ENCODE measurements at regions not wholly inside any gene's neighbourhood (a gene's known extent, or its start where the extent isn't known, plus 50 kb on each side); places are given as distances from the start of the nearest gene placed in this dataset.

DNA sequence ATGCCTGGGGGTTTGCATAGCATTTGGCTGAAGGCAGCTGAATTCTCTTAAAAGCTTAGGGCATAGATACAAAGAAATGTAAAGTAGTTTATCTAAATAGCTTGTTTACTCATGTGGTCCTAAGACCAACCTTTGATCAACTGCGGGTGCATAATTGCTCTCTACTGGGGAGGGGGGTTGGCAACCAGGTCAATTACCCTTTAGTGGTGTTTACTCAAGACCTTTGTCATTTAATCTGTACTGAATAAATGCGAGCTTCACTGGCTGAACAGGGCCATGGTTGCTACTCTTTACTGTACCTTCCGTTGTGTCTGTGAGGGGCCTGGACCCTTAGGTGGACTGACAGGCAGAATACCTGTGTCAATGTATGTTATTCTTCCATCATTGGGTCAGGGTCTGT, 102.7 kb upstream of the FAM9C start:
- DNase-seq: no peak

DNA sequence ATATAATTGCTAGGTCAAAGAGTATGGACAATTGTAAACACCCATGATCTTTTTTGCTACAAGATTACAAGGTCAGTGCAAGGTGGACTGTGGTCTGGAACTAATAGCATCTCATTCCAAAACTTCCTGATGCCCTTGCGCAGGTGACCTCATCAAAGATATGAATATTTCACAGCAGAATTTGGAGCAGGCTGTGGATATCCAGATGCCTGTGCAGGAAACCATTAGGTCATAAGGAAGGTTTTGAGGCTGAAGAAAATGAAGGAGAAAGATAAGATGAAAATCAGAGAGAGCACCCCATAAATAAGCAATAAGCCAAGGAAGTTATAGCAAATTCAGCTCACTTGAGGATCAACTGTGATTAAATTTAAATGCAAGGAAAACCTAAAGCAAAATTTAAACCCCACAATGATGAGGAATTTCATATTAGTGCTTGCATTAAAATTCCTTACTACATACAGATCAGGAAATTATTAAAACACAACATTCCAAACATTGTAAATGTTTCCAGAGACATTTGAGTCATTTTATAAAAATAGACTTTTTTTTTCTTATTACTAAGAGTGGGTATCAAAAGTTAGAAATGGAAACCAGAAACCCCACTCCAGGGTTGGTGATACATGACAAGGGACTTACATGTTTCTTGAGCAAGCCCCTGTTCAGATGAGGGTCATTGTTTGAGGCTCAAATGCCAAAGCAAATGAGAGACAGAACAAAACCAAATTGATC, 100.7 kb upstream of the FAM9C start:
- no peak for DNase-seq

DNA sequence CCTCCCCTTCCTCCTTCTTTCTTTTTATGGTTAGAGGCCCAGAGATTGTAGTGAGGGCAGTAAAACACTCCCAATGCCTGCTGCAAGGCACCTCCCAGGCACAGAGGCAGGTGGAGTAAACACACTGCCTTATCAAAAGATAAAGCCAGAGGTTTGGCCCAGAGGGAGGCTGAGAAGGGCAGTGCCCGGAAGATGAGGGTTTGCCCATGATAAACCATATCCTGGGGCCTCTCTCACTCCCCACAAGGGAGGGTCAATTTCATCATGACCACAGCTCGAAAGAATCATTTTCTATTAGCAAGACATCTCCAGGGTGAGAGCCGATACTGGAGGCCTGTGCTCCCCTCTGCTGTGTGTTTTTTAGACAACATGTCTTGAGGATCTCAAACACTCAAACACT, 98.5 kb upstream of the FAM9C start:
- no peak for DNase-seq

DNA sequence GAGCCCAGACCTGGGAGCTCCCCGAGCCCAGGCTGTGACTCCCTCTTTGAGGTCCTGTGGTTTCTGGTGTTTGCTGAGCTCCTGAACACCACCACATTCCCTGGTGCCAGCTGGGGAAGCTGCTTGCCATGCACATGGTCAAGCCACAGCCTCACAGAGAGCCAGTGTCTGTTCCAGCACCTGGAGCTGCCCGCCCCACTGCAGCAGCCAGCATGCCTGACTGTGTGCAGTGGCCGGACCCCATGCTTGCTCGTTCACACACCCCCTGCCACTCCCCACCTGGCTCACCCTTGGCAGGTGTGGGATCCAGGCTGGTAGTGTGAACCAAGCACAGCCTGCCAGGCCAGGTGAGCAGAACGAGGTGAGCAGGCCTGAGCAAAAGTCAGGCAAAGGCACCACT, 95.6 kb upstream of the FAM9C start:
- DNase-seq: no peak

DNA sequence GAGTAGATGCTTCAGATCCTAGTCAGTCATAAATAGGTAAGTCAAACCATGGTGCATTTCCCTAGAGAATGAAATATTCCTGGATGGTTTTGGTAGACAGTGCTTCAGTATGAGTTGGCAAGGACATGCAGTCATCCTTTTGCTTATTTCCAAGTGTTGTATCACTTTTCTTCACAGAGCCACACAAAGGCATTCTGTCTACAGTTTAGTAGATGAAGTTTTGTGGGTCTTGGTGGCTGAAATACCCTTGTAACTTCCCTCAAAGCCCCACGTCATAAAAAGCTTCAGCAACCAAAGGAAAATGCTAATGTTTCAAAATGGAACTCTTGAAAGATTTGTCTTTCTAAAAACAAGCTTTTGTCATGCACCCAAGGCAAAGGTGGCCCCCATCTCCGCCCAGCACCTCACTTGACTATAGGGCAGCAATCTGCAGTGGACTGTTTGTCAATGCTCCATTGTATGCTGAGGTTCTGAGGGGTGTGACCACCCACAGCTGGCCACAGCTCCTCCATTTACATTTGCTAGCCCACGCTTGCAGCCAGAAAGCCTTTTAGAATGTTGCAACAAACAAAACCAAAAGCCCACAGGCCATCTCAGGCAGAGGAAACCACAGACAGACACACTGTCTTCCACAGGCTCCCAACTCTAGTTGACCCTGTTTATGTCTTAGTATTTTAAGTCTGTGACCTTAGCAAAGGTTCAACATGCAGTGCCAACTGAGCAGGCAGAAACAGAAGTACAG, 87.1 kb upstream of the FAM9C start:
- DNase-seq: peak in 1 of 14 donors; percentile 3

DNA sequence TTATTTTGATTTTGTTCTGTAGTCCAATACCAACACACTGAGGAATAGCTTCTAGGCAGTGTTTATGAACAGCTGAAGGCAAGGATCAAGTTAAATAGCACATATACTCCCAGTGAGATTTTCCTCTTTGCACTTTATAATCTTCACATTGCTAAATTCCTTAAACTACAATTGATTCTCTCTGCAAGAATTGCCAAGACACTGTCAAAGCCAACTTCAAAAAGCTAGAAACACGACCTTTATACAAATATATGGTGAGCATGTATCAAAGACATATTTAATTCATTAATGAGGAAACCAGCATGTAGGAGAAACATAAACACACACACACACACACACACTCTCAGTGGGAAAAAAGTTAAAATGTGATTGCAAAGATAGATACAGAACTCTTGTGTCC, 86.4 kb upstream of the FAM9C start:
- no peak for DNase-seq

DNA sequence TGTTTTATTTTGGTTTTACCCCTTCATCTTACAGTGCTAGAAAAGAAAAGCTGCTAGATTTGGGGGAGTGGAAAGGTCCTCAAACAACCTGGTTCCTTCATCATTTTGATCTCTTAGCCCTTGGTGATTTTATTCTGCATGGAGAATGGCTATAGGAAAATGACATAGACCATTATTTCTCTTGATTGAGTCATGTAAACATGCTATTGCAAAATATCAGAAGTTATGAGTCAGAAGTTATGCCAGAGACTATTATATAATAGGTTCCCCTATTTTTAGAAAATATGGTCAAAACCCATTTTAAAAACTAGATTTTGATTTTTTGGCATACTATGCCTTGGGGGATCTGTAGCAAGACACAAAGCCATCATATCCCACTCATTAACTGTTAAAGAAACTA, 83.7 kb upstream of the FAM9C start:
- DNase-seq: no peak

DNA sequence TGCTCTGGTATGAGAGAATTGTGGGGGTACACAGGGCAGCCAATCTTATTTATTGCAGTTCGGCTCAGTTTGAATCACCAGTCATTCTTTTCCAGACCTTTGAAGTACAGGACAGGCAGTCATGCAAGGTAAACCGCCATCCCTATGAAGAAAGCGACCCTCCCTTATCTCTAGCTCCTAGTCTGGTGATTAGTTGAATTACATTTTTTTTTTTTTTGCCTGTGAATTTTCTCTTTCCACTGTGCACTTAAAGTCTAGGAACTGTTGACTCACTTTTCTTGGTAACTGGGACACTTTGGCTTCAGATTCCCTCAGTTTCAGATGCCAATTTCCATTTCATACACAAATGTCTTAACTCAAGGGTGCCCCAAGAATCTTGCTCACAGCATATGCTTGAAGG, 82.4 kb upstream of the FAM9C start:
- DNase-seq: no peak

DNA sequence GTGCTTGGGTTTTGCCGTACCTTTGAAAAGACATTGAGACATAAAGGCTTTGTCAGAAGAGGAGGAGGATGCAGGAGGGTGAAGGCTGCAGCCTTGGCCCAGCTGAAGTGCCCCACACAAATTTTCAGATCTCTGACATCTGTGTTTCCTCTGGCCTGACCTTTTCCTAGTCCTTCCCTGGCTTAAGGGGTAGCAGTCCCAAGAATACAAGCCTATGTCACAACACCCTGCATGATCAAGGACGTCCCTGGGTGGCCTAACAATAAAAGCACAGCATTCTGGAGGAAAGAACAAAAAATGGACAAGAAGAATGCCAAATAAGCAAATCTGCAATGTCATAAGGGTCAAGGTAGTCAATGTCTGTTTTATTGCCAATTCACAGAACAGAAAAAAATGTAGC, 80.8 kb upstream of the FAM9C start:
- no peak for DNase-seq

DNA sequence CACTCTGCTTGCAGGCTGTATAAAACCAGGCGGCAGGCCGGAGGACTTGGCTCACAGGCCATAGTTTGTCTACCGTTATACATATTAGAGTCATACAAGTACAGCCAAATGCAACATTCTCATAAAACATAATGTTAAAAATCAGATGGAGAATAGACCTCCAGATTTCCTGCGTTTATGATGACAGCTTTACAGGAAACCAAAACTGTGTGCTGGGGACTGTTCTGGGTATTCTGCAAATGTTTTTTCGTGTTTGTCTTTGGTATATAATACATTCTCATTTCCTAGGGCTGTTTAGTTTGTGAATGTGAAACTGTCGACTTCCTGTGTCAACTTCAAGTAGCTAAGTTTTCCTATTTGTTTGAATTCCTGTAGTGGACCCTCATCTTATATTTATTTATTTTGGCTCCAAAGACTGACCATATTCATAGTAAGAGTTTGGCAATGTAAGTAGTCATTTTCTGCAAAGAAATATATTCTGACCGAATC, 79.5 kb upstream of the FAM9C start:
- DNase-seq: no peak

DNA sequence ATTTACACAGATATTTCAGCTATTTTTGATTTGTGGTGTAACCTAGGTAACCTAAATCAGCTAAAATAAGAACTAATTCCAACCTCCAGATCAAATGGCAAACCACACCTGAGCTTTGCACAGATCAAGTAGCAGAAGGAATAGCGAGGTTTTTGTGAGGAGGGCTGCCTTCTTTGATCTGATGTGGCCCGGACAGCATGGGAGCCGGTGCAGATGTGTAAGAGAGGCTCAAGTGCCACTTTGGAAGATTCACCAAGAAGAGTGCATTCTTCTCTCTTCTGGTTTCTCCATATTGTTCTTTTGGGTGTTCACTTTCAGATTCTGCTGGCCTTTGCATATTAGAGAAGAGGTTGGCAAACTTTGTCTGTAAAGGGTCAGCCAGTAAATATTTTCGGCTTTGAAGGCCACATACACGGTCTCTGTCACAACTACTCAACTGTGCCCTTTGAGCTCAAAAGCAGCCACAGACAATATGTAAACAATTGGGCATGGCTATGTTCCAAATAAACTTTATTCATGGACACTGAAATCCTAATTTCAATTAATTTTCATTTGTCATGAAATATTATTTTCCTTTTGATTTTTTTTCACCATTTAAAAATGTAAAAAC, 78.9 kb upstream of the FAM9C start:
- DNase-seq: no peak

DNA sequence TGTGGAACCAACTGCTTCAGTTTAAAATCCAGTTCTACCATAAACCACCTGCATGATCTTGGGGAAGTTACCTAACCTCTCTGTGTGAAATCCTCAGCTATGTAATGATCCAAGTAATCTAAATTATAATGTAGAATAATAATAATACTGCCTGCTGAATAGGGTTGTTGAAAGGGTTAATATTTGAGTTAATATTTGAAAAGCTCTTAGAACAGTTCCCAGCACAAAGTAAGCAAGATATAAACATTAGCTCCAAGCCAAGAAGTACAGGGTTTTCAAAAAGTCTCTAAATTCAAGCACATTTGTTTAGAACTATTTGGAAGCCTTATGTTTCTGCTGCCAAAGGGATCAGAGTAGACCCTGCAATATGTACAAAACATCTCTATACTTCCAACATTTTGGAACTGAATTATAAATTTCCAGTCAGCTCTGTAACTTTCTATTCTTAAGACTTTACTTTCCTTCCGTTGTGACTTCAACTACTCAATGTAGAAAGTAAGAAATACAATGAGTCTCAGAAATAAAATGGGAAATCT, 76.7 kb upstream of the FAM9C start:
- DNase-seq: no peak

DNA sequence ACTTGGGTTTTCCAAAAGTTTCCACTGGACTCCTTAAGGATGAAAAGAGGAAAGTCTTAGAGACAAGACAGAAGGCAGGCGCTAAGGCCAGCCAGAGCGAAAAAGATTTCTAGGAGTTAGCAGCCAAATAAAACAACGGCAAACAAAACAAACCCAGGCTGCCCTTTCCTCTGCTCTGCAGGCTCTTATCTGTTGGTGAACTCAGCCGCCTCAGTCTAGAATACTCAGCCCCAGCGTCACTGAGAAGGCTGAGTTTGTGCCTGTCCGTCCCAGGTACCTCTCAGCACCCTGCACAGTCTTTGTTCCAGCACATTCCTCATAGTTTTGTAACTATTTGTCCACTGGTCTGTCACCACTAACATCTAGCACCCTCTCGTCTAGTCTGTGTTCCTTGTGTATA, 75.6 kb upstream of the FAM9C start:
- DNase-seq: no peak

DNA sequence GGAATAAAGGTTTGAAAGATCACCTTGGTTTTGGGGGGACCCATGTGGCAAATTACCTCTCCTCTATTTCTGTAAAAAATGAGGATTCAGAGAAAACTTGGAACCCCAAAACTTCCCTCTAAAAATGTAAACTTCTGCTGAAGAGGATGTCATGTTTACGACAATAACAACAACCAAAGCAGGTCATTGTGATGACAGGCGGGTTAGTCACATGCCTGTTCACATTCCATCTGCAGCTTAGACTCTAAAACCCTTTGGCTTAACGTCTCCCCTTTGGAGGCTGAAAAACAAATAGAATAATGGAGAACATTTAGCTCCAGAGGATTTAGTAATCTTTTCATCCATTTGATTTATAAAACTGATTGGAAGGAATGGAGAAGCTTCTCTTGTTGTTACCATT, 75.0 kb upstream of the FAM9C start:
- DNase-seq: no peak

DNA sequence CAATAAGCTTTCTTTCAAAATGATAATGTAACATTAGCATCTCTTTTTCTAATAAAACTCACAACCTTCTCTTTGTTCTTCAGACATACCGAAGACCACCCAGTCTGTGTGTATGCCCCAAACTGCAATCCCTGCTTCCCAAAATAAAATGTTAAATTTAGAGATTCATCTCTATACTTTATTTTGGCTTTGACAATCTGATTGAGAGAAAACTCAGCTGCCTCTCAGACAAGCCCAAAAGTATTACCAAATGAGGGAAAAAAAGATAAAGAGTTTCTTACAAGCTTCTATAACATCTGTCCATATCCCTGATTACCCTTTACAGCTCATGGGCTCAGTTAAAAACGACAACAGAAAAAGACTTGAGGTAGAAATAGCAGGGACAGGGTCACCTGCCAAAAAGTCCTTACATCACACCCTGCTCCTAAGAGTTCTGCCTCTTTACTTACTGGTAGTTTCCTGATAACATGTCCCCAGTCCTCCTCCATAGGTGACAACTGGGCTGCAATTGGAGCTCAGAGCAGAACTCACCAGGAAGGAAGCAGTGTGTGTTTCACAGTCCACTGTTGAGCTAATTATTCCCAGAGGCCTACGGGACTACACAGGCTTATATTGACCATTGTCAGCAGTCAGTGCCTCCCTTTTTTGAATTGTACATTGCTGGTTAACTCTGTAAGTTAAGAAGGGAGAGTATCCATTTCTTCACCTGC, 70.9 kb upstream of the FAM9C start:
- DNase-seq: no peak

DNA sequence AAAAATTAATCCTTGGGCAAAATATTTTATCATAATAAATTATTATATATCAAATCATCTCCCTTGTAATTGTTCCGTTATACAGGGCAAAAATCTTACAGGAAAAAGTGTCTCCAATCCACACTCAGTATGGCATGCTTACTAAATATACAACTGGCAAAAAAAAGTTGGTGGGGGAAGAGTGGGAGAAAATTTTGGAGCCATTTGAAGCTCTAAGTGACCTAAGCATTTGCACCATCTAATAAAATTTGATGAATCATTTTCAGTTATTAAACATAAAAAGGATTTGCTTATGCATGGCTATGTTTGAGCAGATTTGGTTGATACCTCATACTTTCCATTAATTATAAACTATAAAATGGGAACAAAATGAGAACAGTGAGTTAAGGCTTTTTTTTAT, 68.1 kb upstream of the FAM9C start:
- DNase-seq: no peak

DNA sequence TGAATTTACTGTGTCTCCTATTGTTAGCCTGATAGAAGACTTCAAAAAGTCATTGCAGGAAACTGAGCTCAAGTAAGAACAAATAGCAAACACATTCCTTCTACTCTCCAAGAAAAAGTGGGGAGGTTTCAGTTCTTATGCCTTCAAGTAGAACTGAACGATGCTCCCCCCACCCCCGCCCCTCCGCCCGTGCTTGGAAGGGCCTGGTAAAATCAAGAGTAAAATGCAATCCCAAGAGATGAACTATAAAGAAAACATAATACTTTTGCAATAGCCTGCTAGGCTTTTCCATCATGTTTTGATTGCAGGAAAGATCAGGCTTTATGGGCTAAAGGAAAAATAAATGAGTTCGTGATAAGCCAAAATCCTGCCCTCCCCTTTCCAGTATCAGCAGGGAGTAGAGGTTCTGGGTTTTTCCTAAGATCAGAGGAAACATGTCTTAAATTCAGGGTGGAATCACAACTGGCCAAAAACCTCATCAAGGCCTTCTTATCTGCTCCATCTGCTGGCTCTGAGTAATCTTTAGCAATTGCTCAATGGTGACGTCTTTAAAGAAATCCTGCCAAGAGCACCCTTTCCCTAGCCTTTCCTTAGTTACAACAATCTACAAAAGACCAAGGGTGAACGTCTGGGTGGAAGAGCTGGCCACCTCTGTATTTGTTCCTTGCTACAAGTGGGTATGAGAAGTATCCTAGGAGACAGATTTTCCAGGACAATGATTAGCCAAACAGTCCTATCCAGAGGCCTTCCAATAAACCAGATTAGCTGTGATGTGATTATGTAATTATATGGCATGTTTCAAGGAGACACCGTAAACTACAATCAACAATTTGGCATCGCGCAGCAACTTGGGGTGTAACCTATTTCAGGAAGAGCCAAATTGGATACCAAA, 66.3 kb upstream of the FAM9C start:
- DNase-seq: no peak

DNA sequence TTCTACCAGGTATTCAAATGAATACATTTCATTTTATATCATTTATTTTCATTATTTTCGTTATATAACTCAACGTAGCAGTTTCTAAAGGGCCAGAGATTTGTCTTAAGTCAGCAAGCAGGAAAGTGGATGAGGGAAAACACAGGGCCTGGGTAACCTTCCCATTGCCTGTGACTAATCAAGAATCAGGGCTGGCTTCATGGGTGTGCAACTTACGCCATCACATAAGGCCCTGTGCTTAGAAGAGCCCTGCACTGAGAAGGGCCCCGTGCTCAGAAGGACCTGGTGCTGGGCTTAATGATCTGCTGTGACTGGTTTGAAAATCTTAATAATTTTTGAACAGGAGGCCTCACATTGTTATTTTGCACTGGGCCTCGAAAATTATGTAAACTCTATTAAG, 65.4 kb upstream of the FAM9C start:
- DNase-seq: no peak

DNA sequence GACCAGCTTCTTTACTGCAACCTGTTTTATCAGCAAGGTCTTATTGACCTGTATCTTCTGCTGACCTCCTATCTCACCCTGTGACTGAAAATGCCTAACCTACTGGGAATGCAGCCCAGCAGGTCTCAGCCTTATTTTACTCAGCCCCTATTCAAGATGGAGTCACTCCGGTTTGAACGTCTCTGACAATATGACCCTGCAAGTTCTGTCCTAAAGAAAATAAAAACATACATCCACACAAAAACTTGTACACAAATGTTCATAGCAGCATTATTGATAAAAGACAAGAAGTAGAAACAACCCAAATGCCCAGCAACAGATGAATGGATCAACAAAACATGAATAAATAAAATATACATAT, 59.5 kb upstream of the FAM9C start:
- DNase-seq: no peak

DNA sequence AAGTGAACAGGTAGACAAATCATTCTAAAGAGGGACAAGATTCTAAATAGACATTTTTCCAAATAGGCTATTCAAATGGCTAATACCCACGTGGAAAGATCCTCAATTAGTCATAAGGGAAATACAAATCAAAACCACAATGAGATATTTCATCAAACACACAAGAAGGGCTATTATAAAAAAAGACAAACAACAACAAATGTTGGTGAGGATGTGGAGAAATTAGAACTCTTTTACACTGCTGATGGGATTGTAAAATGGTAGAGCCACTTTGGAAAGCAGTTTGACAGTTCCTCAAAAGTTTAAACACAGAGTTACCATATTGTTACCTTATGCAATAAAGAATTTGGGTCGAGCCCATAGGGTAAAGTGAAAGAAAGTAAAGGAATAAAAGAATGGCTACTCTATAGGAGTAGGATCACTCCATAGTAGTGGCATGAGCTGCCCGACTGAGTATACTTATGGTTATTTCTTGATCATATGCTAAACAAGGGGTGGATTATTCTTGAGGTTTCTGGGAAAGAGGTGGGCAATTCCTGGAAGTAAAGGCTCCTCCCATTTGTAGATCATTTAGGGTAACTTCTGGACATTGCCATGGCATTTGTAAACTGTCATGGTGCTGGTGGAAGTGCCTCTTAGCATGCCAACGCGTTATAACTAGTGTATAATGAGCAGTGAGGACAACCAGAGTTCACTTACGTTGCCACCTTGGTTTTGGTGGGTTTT, 58.9 kb upstream of the FAM9C start:
- DNase-seq: no peak

DNA sequence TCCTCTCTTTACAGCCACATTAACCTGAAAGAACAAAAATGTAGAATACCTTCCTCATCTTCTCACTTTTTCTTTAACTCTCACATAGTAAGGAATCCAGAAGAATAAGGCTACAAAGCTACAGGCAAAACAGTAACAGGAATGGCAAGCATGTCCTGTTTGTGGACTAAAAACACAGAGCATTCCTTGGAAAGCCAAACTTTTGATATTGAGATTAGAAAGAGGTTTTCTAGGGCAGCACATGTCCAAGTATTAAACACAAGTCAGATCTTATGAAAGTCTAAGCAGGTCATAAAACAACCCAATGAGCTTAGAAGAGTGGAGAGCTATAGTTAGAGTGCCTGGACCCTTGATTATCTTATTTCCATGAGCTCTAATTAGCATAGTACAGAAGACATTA, 58.2 kb upstream of the FAM9C start:
- no peak for DNase-seq

Measured in C1 segment of cervical spinal cord (tissue), 14 donors.